ENCODE measurements at regions not wholly inside any gene's neighbourhood (a gene's known extent, or its start where the extent isn't known, plus 50 kb on each side); places are given as distances from the start of the nearest gene placed in this dataset.

DNA sequence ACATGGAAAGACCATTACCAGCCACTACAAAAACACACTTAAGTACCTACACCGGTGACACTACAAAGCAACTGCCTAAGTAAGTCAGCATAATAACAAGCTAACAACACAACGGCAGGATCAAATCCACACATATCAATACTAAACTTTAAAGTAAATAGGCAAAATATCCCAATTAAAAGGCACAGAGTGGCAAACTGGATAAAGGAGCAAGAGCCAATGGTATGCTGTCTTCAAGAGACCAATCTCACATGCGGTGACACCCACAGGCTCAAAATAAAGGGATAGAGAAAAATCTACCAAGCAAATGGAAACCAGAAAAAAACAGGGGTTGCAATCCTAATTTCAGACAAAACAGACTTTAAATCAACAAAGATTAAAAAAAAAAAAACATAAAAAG, 261.5 kb upstream of the TENM4 start:
- TF ChIP-seq, protein P1, sequence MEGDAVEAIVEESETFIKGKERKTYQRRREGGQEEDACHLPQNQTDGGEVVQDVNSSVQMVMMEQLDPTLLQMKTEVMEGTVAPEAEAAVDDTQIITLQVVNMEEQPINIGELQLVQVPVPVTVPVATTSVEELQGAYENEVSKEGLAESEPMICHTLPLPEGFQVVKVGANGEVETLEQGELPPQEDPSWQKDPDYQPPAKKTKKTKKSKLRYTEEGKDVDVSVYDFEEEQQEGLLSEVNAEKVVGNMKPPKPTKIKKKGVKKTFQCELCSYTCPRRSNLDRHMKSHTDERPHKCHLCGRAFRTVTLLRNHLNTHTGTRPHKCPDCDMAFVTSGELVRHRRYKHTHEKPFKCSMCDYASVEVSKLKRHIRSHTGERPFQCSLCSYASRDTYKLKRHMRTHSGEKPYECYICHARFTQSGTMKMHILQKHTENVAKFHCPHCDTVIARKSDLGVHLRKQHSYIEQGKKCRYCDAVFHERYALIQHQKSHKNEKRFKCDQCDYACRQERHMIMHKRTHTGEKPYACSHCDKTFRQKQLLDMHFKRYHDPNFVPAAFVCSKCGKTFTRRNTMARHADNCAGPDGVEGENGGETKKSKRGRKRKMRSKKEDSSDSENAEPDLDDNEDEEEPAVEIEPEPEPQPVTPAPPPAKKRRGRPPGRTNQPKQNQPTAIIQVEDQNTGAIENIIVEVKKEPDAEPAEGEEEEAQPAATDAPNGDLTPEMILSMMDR (IDR thresholded peaks at IDR 0.05; ENCODE audit: low read length), result no peak
- TF ChIP-seq EZH2 (IDR thresholded peaks at IDR 0.05; ENCODE audit: borderline replicate concordance, low read length), result no peak

Data from OCI-LY1 (cell line).